Renal pelvis (tissue), 1 donor: ENCODE measurements at regions not wholly inside any gene's neighbourhood (a gene's known extent, or its start where the extent isn't known, plus 50 kb on each side); places are given as distances from the start of the nearest gene placed in this dataset.

Experiments used
- DNase-seq: peaks from one replicate; pipeline ENCODE4 v3.0.0-alpha.2; 2013

DNA sequence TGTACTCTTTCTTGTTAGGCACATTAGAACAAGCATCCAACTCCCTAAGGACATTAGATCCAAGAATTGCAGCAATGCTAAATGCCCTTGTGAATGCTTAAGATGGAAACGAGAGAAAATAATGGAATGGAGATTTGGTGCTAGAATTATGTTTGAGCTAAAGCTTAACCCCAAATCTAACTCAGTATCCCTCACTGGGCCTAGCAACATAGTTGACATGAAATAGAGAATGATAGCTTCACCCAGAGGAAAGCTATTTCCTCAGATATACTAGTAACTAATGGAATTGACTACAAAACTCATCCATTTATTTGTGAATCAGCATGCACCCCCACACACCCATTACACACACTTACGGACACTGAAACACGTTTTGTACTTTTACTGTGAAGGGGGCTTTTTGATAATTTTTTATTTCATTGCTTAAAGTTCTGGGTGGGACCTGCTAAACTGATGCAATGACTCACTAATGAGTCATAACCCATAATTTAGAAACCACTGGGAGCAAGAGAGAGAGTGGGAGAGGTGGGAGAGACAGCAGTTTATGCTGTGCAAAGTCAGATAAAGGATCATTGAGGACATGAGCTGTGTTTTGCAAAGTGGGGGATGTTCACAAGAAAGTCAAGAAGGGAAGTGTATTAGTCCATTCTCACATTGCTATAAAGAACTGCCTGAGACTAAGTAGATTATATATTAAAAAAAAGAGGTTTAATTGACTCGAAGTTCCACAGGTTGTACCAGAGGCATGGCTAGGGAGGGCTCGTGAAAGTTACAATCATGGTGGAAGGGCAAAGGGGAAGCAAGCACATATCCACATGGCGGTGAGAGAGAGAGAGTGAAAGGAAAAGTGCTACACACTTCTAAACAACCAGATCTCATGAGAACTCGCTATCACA, 382.7 kb downstream of the SFMBT2 start:
- no peak for DNase-seq

DNA sequence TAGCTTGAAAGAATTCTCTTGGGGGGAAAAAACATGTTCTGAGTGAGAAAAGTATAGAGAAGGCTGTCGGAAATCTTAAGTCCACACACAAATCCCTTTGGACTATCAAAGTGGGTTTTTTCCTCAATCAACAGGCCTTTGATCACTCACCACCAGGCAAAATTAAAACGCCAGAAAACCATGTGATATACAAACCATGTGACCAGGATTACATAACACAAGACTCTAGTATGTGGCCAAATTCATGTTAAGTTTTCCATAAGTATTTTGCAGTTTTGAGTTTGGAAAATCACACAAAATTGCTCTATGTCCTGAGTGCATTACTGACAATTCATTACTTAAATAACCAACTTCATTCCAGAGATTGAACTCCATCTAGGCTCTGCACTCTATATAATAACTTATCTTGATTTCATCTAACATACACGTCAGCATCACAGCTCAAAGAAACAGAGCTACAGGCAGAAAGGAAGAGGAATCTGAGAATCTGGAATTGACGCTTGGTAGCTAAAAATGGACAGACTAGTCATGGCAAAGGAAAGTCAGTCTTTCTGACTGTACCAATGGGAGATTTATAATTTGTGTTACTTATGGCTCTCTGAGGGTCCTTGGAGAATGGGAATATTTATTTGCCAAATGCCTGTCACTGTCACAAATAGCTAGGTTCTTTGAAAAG, 383.5 kb downstream of the SFMBT2 start:
- DNase-seq, result no peak

DNA sequence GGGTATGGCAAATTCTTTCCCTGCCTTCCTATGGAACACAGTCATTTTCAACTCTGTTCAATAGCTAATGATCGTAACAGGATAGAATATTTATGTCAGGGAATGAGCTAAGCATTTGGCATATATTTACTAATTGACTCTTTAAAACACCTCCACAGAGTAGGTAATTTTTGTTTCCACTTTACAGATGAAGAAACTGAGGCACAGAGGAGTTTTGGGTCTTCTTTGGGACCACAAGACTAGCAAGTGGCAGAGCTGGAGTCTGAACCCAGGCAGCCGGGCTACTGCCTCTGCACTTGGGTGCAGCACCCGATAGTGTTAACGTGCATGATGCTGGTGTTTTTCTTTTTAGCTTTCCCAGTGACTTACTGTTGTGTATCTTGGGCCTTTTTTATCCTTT, 384.0 kb downstream of the SFMBT2 start:
- no peak for DNase-seq

DNA sequence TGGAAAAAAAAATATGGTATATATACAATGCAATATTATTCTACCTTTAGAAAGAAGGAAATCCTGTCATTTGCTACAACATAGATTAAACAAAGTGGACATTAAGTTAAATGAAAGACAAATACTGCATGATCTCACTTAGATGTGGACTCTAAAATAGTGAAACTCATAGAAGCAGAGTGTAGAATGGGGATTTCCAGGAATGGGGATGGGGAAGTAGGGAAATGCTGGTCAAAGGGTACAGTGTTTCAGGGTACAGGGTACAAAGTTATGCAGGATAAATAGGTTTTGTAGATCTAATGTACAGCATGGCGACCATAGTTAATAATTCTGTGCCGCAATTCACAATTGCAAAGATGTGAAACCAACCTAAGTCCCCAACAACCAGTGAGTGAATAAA, 385.5 kb downstream of the SFMBT2 start:
- DNase-seq, result no peak

DNA sequence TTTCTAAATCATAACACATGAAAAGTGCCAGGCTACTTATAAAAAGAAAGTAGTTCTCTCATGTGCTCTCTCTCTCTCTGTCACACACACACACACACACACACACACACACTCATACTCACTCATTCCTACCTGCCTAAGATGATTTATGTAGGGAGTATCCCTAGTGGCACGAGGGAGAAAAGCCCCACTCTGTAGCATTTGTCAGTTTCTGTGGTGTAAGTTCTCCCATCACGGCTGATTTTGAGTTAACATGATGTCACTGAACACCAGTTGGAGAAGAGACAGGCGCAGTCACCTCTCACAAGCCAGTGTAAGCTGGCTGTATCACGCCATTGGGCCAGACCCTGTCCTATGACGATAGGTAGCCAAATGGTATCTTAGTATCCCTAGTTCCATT, 395.4 kb downstream of the SFMBT2 start:
- peak; percentile 4 for DNase-seq

DNA sequence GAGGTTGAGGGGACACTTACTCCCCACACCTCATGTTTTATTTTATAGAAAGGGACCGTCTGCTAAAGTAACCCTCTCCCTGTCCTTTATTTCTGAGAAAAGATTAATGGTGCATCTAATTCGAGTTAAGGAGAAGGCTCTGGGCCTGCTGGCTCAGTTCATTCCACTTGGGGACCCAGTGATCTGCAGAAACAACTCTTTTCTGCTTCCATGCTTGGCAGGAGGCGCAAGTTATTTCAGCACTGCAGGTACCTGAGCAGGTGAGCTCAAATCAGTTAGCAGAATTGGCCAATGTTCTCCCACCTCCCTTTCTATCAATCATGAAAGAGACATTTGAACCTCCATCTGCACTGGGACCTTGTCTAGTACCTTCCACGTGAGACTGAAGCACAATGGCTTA, 396.1 kb downstream of the SFMBT2 start:
- DNase-seq, result no peak

DNA sequence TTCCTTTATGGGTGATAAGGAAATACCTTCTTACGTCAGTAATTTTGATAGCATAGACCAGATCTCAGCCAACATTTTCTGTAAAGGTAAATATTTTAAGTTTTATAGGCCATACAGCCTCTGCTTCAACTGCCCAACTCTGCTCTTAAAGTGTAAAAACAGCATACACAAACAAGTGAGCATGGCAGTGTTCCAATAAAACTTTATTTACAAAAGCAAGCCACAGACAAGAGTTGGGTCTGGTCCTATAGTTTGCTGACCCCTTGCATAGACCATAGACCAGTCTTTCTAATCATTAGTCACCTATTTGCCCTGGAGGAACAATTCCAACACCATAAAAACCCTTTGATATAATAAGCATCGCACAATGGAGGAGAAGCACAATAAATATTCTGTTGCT, 398.8 kb downstream of the SFMBT2 start:
- DNase-seq, result no peak

DNA sequence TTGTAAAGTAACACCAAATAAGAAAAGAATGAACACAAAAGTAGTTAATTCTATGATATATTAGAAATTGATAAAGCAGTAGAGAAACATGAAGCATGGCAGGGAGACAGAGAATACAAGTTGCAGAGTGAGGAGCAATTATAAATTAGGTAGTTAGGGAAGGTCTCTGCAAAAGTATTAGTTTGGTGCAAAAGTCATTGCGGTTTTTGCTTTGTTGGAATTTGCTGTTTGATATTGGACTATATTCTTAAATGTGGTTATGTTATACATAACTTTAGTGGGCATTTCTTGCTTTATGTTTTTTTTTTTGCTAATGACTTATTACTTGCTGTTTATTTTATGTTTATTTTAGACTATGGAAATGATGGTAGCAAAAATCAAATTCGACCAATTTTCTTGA, 402.2 kb downstream of the SFMBT2 start:
- no peak for DNase-seq

DNA sequence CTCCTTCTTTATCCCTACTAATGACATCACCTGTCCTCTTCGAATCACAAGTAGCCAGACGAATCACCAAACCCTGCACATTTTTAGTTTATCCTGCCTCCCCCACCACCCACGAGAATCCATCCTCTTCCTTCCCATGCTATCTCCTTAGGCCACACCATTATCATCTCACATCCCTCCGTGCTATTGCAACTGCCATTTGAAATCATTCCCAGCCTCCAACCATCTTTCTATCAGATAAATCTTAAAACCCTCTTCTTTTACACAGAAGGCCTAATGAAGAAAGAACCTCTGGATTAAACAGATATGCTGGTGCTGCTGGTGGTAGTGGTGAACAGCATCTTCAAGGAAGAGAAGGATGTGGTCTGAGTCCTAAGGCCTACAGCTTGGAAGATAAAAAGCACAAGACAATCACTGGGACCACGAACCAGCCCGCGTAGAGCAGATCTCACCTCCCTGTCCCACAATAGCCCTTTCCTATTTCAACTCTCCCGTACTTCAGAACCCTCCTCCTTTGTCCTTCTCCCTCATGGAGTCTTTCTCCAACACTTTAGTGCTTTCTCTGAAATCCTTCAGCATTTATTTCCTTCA, 403.1 kb downstream of the SFMBT2 start:
- DNase-seq, result no peak

DNA sequence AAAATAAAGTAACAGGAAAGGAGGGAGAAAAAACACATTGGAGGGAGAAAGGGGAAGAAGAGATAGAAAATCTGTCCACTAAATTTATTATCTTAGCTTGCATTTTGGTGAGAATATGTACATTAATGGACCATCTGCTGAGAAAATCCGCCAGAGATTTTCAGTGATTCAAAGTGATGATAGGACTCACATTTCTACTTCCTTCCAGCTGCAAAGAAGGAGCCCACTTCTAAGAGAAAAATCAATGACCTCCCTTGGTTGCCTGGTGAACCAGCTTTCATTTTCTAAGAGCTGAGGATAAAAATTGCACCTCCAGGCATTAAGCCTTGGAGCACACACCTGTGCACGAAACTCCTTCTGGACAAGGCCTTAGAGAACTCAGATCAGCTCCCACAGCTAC, 404.3 kb downstream of the SFMBT2 start:
- no peak for DNase-seq

DNA sequence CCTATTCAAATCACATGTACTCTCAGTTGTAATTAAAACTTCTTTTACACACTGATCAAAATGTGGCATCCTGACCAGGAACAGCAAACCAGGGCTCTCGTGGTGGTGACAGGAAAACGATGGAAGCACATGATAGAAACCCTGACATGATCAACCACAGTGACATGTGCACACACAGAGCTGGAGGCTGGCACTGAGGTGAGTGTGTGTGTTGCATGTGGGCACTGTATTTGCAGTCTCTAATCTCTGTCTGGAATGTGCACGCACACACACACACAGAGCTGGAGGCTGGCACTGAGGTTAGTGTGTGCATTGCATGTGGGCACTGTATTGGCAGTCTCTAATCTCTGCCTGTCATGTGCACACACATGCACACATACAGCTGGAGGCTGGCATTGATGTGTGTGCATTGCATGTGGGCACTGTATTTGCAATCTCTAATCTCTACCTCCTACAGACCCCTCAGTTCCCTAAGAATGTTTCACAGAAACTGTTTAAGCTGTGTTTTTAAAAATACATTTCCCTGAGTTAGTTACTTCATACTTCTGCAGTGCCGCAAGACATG, 406.9 kb downstream of the SFMBT2 start:
- DNase-seq, result no peak

DNA sequence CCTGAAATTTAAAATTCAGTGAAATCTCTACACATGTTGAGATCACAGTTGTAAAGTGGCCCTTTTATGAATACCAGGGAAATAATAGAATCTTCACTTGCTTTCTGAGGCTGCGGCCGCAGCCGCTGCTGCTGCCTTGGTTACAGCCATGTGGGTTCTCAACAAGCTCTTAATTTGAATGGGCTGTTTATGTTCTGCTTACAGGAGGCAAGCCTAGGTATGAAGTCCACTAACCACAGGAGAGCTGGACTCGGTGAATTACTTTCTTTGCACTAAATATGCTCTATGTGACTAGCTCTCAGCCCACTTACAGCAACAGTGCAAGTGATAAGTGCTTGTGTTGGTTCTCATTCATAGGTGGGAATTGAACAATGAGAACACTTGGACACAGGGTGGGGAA, 410.8 kb downstream of the SFMBT2 start:
- no peak for DNase-seq

DNA sequence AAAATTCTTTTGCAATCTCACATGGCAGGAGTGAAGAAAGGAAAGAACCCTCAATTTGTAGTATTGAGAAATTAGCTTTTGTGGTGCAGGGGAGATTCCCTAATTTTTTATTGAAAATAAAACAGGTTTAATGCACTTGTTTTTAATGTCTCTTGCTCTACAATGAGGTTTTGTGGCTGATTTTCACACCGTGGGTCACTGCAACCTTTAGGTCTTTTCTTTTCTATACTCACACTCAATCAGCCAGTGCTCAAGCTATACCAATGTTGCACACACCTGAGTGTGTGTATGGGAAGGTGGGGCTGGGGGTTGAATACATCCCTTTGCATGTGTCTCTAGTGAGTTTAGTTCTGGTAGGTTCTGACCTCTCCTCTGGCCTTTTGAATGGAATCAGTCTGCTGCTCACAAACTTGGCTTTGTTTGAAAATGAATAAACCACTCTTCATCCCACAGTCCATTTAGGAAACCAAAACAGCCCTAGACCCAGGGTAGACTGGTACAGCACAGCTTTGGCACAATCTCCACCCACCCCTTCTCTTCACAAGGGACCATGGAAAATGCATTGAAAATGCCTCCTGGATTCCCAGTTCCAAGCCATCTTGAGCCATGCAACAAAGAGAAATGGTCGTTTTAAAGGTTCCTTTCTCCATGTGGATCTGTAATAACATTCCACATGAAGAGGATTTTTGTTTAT, 411.5 kb downstream of the SFMBT2 start:
- no peak for DNase-seq

DNA sequence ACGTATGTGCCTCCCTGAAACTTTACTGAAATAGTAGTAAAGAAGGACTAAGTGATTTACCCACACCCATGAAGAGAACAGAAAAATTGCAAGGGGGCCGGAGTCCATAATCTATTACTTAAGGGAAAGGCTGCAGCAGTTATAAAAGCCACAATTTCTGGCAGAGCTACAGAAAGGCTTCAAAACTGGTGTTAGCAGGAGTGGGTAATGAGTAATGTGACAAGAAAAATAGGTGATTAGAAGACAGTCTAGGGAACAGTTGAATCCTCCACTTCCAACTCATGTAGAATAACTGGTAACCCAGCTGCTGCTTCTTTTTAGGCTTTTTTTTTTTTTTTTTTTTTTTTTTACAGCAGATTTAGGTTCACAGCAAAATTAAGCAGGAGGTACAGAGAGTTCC, 413.3 kb downstream of the SFMBT2 start:
- no peak for DNase-seq

DNA sequence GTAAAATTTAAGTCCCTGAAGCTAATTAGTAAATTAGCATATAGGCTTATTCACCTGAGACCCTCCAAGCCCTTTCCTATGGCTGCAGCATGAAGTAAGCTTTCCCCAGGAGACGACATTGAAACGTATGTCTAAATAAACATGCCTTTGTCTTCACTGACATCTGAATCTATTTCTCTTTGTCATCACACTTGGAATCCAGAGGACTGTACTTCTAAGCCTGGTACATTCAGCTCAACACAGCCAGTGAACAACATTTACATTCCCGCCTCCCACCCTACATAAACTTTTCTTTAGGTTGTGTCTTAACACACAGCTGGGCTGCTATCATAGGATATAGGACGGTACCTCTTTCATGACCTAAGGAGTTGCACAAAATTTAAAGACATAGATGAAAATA, 414.4 kb downstream of the SFMBT2 start:
- DNase-seq, result no peak

DNA sequence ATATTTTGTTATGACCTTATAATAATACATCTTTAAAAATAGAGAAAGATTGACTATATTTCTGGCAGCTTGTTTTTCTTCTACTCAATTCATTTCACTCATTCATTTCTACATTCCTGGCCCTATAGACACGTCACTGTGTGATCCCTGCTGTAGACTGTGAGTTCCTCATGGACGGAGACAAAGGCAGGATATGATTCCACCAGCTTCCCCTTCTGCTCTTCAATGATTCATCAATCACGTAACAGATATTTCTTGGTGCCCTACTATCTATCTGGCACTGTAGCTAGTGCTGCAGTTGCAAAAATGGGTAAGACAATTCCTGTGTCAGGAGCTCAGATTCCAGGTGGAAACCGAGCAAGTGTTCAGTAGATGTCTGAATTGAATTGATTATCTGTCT, 415.0 kb downstream of the SFMBT2 start:
- no peak for DNase-seq

DNA sequence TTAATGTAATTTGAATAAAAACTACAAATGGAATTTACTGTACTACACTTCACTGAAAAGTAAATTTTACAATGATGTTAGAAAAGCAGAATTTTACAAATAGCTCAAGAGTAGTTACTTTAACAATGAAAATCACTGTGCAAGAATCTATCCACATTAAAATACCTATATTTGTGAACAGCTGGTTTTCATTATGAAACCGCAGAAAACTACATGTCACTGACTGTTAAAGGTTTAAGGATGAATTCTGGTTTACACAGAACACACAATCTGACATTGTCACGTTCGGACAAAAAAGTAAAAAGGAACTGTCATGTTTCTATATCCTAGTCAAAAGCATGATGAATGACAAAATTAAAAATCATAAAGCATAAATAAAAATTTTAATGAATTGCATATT, 415.3 kb upstream of the PRKCQ start:
- no peak for DNase-seq

DNA sequence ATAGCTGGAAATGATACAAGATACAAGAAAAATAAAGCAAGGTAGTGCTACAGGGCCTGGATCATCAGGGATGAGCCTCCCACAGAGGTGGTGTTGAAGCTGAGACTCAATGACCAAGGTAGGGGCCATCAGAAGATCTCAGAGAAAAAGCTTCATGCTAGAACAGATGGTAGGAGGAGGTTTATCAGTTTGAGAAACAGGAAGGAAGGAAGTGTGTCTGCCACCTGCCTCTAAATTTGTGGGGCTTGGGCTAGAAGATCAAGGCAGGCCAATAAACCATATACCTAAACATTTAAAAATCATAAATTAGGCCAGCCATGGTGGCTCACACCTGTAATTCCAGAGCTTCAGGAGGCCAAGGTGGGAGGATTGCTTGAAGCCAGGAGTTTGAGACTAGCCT, 410.8 kb upstream of the PRKCQ start:
- DNase-seq, result no peak

DNA sequence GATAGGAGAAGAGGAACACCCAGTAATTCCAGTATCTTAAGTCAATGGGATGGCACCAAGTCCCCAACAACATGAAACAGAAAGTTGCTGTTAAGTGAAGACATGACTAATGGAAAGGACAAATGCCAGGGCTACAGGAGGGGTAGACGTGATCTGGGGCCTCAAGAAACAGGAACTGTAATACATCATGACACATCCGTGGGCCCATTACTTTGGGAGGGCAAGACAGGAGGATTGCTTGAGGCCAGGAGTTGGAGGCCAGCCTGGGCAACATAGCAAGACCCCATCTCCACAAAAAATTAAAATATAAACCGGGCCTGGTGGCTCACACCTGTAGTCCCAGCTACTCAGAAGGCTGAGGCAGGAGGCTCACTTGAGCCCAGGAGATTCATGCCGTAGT, 408.6 kb upstream of the PRKCQ start:
- no peak for DNase-seq

DNA sequence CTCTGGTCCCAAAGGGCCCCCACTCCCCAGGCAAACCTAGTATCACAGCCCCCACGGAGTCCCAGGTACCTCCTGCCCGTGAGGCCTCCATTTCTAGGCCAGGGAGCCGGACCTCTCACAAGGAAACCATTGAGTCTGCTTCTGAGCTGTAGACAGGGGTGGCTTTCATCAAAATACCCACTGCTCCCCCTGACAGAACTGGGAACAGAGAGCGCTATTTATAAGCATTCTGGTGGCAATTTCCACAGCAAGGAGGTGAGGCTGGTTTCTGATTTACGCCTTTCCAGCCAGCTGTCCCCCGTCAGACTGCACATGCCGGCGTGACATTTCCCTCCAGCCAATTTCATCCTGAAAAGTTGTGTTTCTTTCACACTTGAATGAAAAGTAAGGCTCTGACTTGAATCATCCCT, 407.5 kb upstream of the PRKCQ start:
- DNase-seq, result peak; percentile 45

DNA sequence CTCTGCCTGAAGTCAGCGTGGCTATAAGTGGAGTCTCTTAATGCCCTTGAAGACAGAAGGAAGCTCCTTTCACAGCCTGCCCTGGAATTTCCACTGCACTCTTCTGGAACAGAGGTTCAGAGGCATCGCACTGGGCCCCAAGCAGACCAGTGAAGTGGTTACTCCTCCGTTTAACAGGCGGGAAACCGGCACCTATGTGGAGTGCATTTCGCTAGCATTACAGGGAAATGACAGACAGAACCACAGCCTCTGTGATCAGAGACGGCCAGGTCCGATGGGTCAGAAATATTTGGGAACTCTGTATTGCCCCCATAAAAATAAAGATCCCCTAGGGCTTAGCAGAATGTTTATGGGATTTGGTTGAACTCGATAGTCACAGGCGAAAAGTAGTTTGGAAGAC, 406.9 kb upstream of the PRKCQ start:
- DNase-seq, result no peak

DNA sequence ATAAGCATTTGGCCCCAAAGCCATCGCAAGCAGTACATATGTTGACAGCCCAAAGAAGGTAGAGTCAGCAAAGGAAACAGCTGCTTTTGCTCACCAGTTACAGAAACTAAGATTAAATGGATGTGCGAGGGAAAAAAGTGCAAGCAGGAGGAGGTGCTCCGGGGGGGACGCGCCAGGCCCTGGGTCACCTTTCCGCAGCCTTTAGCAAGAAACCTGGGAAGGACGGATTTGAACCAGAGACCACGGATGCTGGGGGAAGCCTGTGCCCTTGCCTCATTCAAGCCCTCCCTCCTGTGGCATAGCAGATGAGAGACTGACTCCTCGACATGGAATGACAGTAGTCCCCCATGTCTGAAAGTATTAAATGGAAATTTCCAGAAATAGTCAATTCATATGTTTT, 405.6 kb upstream of the PRKCQ start:
- no peak for DNase-seq
